Mesothelial cell of epicardium (in vitro differentiated cells): ENCODE measurements at regions not wholly inside any gene's neighbourhood (a gene's known extent, or its start where the extent isn't known, plus 50 kb on each side); places are given as distances from the start of the nearest gene placed in this dataset.

Experiments used
- DNase-seq, 2 experiments: peaks; one replicate each; pipeline ENCODE4 v3.0.0; 2021; ENCODE audit warnings: low spot score in 2 of 2; ENCODE audit not compliant: unreplicated experiment in 2 of 2
- H3K27ac Mint-ChIP-seq: 2 replicates; pipeline ENCODE4 v1.8.0; 2021; ENCODE audit warnings: mixed read lengths
- H3K27me3 Mint-ChIP-seq: 2 replicates; pipeline ENCODE4 v1.8.0; 2021; ENCODE audit warnings: low read depth, mixed read lengths
- H3K36me3 Mint-ChIP-seq: 2 replicates; pipeline ENCODE4 v1.8.0; 2021; ENCODE audit warnings: mixed read lengths
- H3K4me1 Mint-ChIP-seq: 2 replicates; pipeline ENCODE4 v1.8.0; 2021; ENCODE audit warnings: mixed read lengths
- H3K4me3 Mint-ChIP-seq: 2 replicates; pipeline ENCODE4 v1.8.0; 2021; ENCODE audit warnings: mild to moderate bottlenecking, moderate library complexity, mixed read lengths
- H3K9me3 Mint-ChIP-seq: 2 replicates; pipeline ENCODE4 v1.8.0; 2021; ENCODE audit warnings: mixed read lengths
- TF ChIP-seq, protein P1 (sequence below): fragments of 200-600 bp; sonication (generic); IDR thresholded peaks from one replicate; pipeline ENCODE4 v1.5.0; 2021; ENCODE audit warnings: antibody characterized with exemption; ENCODE audit not compliant: unreplicated experiment

DNA sequence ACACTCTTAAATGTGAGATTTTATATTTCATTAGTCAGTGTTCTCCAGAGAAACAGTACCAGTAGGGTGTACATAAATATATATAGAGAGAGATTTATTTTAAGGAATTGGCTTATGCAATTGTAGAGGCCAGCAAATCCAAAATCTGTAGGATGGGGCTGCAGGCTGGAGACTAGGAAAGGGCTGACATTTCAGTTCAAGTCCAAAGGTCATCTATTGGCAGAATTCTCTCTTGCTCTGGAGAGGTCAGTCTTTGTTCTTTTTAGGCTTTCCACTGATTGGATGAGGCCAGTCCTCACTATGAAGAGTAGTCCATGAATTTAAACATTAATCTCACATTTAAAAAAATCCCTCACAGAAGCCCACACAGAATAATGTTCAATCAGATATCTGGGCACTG lies 170.8 kb upstream of the NCKAP5 start:
- TF ChIP-seq, protein P1, sequence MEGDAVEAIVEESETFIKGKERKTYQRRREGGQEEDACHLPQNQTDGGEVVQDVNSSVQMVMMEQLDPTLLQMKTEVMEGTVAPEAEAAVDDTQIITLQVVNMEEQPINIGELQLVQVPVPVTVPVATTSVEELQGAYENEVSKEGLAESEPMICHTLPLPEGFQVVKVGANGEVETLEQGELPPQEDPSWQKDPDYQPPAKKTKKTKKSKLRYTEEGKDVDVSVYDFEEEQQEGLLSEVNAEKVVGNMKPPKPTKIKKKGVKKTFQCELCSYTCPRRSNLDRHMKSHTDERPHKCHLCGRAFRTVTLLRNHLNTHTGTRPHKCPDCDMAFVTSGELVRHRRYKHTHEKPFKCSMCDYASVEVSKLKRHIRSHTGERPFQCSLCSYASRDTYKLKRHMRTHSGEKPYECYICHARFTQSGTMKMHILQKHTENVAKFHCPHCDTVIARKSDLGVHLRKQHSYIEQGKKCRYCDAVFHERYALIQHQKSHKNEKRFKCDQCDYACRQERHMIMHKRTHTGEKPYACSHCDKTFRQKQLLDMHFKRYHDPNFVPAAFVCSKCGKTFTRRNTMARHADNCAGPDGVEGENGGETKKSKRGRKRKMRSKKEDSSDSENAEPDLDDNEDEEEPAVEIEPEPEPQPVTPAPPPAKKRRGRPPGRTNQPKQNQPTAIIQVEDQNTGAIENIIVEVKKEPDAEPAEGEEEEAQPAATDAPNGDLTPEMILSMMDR = no peak
- H3K36me3 Mint-ChIP-seq = no peaks in the 10 kb centered on the region
- H3K4me3 Mint-ChIP-seq = no peak overlapping the region
- H3K27ac Mint-ChIP-seq = no peak overlapping the region
- no peaks in the 10 kb centered on the region for H3K4me1 Mint-ChIP-seq
- no peaks in the 10 kb centered on the region for H3K9me3 Mint-ChIP-seq
- DNase-seq = no peak
- H3K27me3 Mint-ChIP-seq = peaks cover 8% of the 10 kb centered on the region

DNA sequence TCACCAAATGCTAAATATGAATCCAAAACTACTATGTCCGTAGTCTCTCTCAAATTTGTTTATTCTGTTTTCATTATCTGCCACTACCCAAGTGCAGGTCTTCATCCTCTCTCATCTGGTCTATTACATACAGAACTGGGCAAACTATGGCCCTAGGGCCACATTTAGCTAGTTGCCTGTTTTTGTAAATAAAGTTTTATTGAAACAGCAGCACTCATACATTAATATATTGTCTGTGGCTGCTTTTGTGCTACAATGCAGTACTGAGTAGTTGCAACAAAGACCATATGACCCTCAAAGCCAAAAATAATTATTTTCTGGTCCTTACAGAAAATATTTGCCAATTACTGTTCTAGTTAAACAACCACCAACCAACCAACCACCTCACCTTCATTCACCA lies 172.2 kb upstream of the NCKAP5 start:
- Mint-ChIP-seq H3K36me3 (no peaks in the 10 kb centered on the region), H3K9me3 (no peaks in the 10 kb centered on the region), H3K27ac (no peak overlapping the region), H3K4me1 (no peaks in the 10 kb centered on the region), H3K4me3 (no peak overlapping the region), H3K27me3 (peaks cover 8% of the 10 kb centered on the region)
- DNase-seq = no peak
- TF ChIP-seq, protein P1 = no peak

DNA sequence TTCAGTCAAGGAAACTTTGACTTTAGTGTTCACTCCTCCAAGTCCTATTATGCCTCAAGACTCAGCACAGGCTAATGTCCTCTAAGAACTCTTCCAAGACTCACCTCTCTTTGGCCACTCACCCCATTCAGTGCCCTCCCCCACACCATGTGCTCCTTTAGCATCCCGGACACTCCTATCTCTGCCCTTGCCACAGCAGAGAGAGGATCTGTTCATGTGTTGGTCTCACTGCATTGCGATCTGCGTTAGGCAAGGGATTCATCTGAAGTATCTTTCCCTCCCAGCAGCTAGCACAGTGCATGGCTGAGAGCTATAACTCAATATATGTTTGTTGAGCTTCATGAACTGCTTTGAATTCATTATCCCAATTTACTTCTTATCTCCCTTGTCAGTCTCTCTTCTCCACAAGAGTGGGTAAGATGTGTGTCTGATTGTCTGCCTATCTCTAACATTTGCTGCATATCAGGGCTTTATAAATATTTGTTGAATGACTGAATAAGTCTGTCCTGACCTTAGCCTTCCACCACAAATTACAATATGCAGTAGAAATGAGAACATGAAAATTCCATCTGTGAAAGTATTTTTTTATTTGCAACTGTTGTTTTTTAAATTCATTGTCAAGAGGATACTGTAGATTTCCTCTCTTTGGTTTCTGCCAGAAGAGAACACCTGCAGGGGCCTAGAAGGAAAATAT lies 179.9 kb upstream of the NCKAP5 start:
- no peak for DNase-seq
- TF ChIP-seq, protein P1 = no peak
- peaks cover under 1% of the 10 kb centered on the region for H3K4me1 Mint-ChIP-seq
- no peak overlapping the region for H3K4me3 Mint-ChIP-seq
- H3K27me3 Mint-ChIP-seq = peaks cover 20% of the 10 kb centered on the region
- H3K36me3 Mint-ChIP-seq = no peaks in the 10 kb centered on the region
- H3K9me3 Mint-ChIP-seq = no peaks in the 10 kb centered on the region
- H3K27ac Mint-ChIP-seq = no peak overlapping the region

DNA sequence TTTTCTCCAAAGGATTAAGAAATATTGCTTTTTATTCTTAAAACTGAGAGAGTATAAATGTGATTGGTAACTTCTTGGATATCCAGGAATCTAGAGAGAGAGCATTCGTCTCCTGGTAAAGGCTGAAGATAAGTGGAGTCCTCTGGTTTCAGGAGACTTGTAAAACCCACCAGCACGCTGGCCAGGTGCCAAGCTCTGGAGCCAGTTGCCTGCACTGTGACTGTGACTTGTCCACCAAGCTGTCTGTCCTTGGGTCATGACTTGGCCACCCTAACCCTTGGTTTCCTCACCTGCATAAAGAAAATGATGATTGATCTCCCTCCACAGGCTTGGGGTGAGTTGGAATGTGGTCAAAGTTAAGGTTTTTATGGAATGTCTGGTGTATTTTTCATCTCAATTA lies 185.4 kb upstream of the NCKAP5 start:
- no peaks in the 10 kb centered on the region for H3K9me3 Mint-ChIP-seq
- H3K4me3 Mint-ChIP-seq = no peak overlapping the region
- TF ChIP-seq, protein P1 = no peak
- peaks cover 21% of the 10 kb centered on the region for H3K27me3 Mint-ChIP-seq
- peaks cover 2% of the 10 kb centered on the region for H3K4me1 Mint-ChIP-seq
- H3K36me3 Mint-ChIP-seq = no peaks in the 10 kb centered on the region
- no peak for DNase-seq
- no peak overlapping the region for H3K27ac Mint-ChIP-seq

DNA sequence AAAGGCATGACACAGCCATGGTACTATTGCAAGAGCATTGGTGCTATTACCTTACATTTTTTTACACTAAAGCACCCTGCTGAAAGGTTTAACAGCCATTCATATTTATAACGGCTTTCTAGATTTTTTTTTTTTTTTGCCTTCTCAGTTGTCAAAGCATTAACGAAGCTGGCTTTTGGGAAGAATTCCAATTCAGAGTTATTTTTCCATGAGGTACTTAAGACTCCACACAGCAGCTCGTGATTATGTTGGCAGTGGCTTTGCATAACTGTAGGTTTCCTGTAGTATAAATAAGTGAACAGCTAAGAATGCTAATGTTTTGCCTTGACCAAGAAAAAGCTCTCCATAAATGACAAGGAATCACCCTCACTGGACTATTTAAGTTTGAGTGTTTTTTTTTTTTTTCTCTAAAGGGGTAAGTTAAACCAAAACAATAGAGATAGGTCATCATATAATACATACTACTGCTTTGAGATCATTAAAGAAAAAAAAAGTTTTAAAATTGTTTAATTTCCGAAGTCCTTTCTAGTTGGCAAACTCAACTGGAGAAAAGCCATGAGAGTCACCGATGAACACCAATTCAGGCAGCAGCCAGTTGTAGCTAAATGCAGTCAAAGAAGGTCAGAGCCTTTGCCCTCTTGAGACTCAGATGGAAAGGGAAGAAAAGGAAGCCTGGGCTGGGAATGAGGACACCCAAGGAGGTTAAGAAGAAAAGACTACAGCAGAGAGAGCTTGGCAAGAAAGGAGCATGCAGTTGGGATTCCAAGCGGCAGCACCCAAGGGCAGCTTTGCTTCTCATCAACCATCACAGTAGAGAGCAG lies 187.4 kb upstream of the NCKAP5 start:
- TF ChIP-seq, protein P1 = no peak
- H3K4me3 Mint-ChIP-seq = no peak overlapping the region
- no peak overlapping the region for H3K27ac Mint-ChIP-seq
- H3K36me3 Mint-ChIP-seq = no peaks in the 10 kb centered on the region
- H3K27me3 Mint-ChIP-seq = peaks cover 10% of the 10 kb centered on the region
- H3K4me1 Mint-ChIP-seq = peaks cover 4% of the 10 kb centered on the region
- H3K9me3 Mint-ChIP-seq = no peaks in the 10 kb centered on the region
- DNase-seq = no peak
